OCI-LY7 (cell line): ENCODE measurements at regions not wholly inside any gene's neighbourhood (a gene's known extent, or its start where the extent isn't known, plus 50 kb on each side); places are given as distances from the start of the nearest gene placed in this dataset.

Source experiments
- BruUV-seq: library from RNA; stranded (reverse); fragments of 400-500 nt; replicated peaks from 2 replicates; lab custom pipeline; 2021; lab: Mats Ljungman, UMichigan
- CTCF ChIA-PET: fragments of 300-600 bp; sonication (Branson Sonifier 250); formaldehyde crosslinking; loops from one replicate; lab custom pipeline; 2022; ENCODE audit warnings: antibody characterized with exemption; ENCODE audit not compliant: unreplicated experiment; lab: Charles Lee
- POLR2A ChIA-PET: fragments of 300-600 bp; sonication (Branson Sonifier 250); formaldehyde crosslinking; loops from one replicate; lab custom pipeline; 2022; ENCODE audit warnings: antibody characterized with exemption; lab: Charles Lee
- DNase-seq: peaks from one replicate; pipeline ENCODE4 v3.0.0-alpha.2; 2015; ENCODE audit warnings: low spot score
- H2AFZ ChIP-seq: fragments of 200-600 bp; sonication (generic), shearing (Covaris generic); 2 replicates; pipeline ENCODE4 v1.6.1; 2014; ENCODE audit warnings: mild to moderate bottlenecking, antibody characterized with exemption, low read length, moderate library complexity
- H3K27ac ChIP-seq: fragments of 200-600 bp; sonication (generic); 2 replicates; pipeline ENCODE4 v1.5.1; 2014; ENCODE audit warnings: mixed run types, low read depth, mild to moderate bottlenecking, moderate library complexity, low read length, inconsistent platforms; ENCODE audit not compliant: poor library complexity, severe bottlenecking
- H3K36me3 ChIP-seq: fragments of 200-600 bp; sonication (generic); 2 replicates; pipeline ENCODE4 v1.6.1; 2014; ENCODE audit warnings: mild to moderate bottlenecking, antibody characterized with exemption, low read length, moderate library complexity, mixed read lengths; ENCODE audit not compliant: insufficient read depth
- H3K4me1 ChIP-seq: fragments of 200-600 bp; sonication (generic); 2 replicates; pipeline ENCODE4 v1.5.1; 2014; ENCODE audit warnings: mild to moderate bottlenecking, low read length; ENCODE audit not compliant: insufficient read depth, poor library complexity, severe bottlenecking
- H3K4me2 ChIP-seq: fragments of 200-600 bp; sonication (generic); 2 replicates; pipeline ENCODE4 v1.6.1; 2014; ENCODE audit warnings: mild to moderate bottlenecking, low read length
- H3K4me3 ChIP-seq: fragments of 200-600 bp; sonication (generic); 2 replicates; pipeline ENCODE4 v1.5.1; 2014; ENCODE audit warnings: mild to moderate bottlenecking, low read depth, low read length; ENCODE audit not compliant: poor library complexity, severe bottlenecking
- H3K79me2 ChIP-seq: fragments of 200-600 bp; sonication (generic); 2 replicates; pipeline ENCODE4 v1.6.1; 2016; ENCODE audit warnings: low read depth, mild to moderate bottlenecking, low read length, moderate library complexity, mixed read lengths; ENCODE audit not compliant: insufficient read depth
- H3K9me2 ChIP-seq: fragments of 200-600 bp; sonication (generic); 2 replicates; pipeline ENCODE4 v1.6.1; 2016; ENCODE audit warnings: mild to moderate bottlenecking, low read length, mixed read lengths; ENCODE audit not compliant: insufficient read depth
- H3K9me3 ChIP-seq: fragments of 200-600 bp; sonication (generic); 2 replicates; pipeline ENCODE4 v1.6.1; 2014; ENCODE audit warnings: mild to moderate bottlenecking, mixed run types, low read length, mixed read lengths
- H4K20me1 ChIP-seq: fragments of 200-600 bp; sonication (generic); 2 replicates; pipeline ENCODE4 v1.6.1; 2014; ENCODE audit warnings: mild to moderate bottlenecking, antibody characterized with exemption, low read length, moderate library complexity, mixed read lengths; ENCODE audit not compliant: insufficient read depth
- EZH2phosphoT487 ChIP-seq: fragments of 200-600 bp; sonication (generic); IDR thresholded peaks from 2 replicates; pipeline ENCODE4 v1.6.1; 2018; ENCODE audit warnings: low read depth, borderline replicate concordance, mild to moderate bottlenecking, mixed run types, antibody characterized with exemption, low read length, moderate library complexity, mixed read lengths
- intact Hi-C: fragments of 100-400 bp; cut with micrococcal nuclease; formaldehyde crosslinking; loops from one replicate; pipeline ENCODE4 v1.10.0; 2022; ENCODE audit not compliant: unreplicated experiment
- TF ChIP-seq, protein P1 (sequence below): fragments of 200-600 bp; sonication (generic); conservative IDR thresholded peaks from 2 replicates; pipeline ENCODE4 v1.5.1; 2014; ENCODE audit warnings: mild to moderate bottlenecking, antibody characterized with exemption, low read length, moderate library complexity, mixed read lengths

DNA sequence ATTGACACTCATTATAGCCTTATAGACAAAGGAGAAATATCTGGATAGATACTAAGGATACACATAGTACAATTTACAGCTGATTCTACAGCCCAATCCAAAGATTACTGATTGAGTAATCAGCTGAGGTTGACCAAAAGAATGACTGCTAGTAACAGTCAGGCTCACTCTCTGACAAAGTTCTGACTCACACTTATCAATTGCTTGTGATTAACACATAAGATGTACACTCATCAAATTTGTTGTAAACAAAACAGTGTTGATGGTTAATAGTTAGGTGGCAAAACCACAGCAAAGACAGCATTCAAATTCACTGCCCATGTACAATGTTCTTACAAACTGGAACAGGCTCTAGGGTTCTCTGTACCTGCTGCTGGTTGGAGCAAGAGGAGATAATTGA is 422.7 kb downstream of the TLE1 start:
- BruUV-seq = no TSS peak
- DNase-seq = no peak
- Histone ChIP-seq H3K4me1 (no peaks in the 10 kb centered on the region), H2AFZ (no peak overlapping the region), H3K27ac (no peak overlapping the region), H3K9me3 (no peaks in the 10 kb centered on the region), H3K4me2 (no peak overlapping the region), H3K36me3 (no peaks in the 10 kb centered on the region), H4K20me1 (no peaks in the 10 kb centered on the region), H3K9me2 (no peaks in the 10 kb centered on the region), H3K79me2 (no peaks in the 10 kb centered on the region), H3K4me3 (no peak overlapping the region)
- POLR2A ChIA-PET = interaction anchor here (0.6 kb wide), 1 partner anchor 666 kb away, joined by 3 read pairs; no protein-coding TSS in a partner anchor
- TF ChIP-seq, protein P1, sequence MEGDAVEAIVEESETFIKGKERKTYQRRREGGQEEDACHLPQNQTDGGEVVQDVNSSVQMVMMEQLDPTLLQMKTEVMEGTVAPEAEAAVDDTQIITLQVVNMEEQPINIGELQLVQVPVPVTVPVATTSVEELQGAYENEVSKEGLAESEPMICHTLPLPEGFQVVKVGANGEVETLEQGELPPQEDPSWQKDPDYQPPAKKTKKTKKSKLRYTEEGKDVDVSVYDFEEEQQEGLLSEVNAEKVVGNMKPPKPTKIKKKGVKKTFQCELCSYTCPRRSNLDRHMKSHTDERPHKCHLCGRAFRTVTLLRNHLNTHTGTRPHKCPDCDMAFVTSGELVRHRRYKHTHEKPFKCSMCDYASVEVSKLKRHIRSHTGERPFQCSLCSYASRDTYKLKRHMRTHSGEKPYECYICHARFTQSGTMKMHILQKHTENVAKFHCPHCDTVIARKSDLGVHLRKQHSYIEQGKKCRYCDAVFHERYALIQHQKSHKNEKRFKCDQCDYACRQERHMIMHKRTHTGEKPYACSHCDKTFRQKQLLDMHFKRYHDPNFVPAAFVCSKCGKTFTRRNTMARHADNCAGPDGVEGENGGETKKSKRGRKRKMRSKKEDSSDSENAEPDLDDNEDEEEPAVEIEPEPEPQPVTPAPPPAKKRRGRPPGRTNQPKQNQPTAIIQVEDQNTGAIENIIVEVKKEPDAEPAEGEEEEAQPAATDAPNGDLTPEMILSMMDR = no peak
- no peak for TF ChIP-seq EZH2phosphoT487
- CTCF ChIA-PET = no interaction called here
- intact Hi-C loops = no loop called here

DNA sequence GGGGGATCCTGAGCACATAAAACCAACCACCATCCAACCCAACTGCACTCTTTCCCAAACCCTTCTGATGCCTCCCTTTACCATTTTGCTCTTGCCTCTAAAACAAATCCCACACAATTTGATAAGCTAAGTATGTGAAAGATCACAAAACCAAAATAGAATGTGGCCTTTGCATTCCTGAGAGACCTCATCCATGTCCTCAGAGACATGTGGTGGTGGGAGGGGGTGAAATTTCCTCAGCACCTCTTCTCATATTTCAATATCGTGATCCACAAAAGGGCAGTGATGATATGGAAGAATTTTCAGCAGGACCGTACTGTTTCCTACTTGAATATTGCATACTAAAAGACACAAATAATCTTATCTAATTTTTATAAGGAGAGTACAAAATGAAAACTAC is 423.3 kb downstream of the TLE1 start:
- TF ChIP-seq, protein P1 = no peak
- TF ChIP-seq EZH2phosphoT487 = no peak
- H3K4me1 ChIP-seq = no peaks in the 10 kb centered on the region
- CTCF ChIA-PET = no interaction called here
- H3K4me3 ChIP-seq = no peak overlapping the region
- POLR2A ChIA-PET = interaction anchor here (0.6 kb wide), 1 partner anchor 665 kb away, joined by 3 read pairs; no protein-coding TSS in a partner anchor
- no peak for DNase-seq
- no TSS peak for BruUV-seq
- intact Hi-C loops = no loop called here
- no peaks in the 10 kb centered on the region for H3K36me3 ChIP-seq
- H2AFZ ChIP-seq = no peak overlapping the region
- no peak overlapping the region for H3K4me2 ChIP-seq
- H4K20me1 ChIP-seq = no peaks in the 10 kb centered on the region
- H3K9me2 ChIP-seq = no peaks in the 10 kb centered on the region
- H3K9me3 ChIP-seq = no peaks in the 10 kb centered on the region
- no peak overlapping the region for H3K27ac ChIP-seq
- H3K79me2 ChIP-seq = no peaks in the 10 kb centered on the region

DNA sequence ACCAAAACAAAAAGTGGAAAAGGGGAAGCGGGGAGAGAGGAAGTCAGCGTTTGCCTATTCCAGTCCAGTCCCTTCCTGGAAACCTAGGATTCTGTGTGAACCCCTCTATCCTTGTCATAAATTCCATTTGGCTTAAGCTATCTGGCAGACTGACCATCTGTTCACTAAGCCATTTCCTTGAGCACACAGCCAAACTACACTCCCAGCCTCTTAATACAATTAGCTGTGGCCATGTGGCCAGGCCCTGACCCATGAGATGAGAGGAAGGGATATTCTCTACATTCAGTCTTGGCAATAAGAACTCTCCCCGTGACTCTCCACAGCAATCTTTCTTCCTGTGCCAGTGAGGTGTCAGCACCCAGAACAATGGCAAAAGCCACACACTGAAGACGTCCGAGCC is 424.8 kb downstream of the TLE1 start:
- Histone ChIP-seq H3K9me3 (no peaks in the 10 kb centered on the region), H3K9me2 (no peaks in the 10 kb centered on the region), H3K27ac (no peak overlapping the region), H4K20me1 (no peaks in the 10 kb centered on the region), H3K4me1 (no peaks in the 10 kb centered on the region), H3K4me3 (no peak overlapping the region), H3K36me3 (no peaks in the 10 kb centered on the region), H2AFZ (no peak overlapping the region), H3K79me2 (no peaks in the 10 kb centered on the region), H3K4me2 (no peak overlapping the region)
- POLR2A ChIA-PET = no interaction called here
- CTCF ChIA-PET = no interaction called here
- BruUV-seq = no TSS peak
- no peak for DNase-seq
- intact Hi-C loops = no loop called here
- TF ChIP-seq EZH2phosphoT487 = no peak
- TF ChIP-seq, protein P1 = no peak
